ENCODE measurements at regions not wholly inside any gene's neighbourhood (a gene's known extent, or its start where the extent isn't known, plus 50 kb on each side); places are given as distances from the start of the nearest gene placed in this dataset.
"Not testable (repeated sequence)": the region's sequence is repeated elsewhere in the genome, so short reads cannot be mapped to it uniquely, and the experiment has no call there.

DNA sequence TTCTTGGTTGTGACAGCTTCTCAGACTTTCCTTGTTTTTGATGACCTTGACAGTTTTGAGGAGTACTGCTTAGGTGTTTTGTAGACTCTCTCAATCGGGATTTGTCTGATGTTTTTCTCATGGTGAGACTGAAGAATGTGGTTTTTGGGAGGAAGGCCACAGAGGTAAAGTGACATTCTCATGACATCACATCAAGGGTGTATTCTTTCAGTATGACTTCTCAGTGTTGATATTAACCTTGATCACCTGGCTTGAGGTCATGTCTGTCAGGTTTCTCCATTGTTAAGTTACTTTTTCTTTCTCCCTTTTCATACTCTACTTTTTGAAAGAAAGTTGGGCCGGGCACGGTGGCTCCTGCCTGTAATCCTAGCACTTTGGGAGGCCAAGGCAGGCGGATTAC is 269.9 kb downstream of the ZNF37A start:
- DNase-seq = not testable (repeated sequence)

DNA sequence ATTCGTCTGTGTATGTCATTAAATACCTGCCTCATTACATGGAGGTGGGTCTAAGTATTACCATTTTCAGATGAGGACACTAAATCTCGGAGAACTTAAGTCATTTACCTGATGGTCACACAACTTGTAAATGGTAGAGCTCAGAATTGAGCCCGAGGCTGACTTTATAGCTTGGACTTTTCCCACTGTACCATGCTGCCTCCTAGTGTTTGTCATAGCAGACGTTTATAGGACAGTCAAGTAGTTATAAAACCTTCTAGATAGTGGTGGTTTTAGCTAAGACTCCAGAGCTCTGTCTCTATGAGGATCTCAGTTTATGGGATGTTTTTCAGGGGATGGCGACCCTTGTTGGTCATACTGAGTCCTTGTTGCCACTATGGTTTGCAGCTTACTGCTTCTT is 271.8 kb downstream of the ZNF37A start:
- DNase-seq = peak; percentile 16

DNA sequence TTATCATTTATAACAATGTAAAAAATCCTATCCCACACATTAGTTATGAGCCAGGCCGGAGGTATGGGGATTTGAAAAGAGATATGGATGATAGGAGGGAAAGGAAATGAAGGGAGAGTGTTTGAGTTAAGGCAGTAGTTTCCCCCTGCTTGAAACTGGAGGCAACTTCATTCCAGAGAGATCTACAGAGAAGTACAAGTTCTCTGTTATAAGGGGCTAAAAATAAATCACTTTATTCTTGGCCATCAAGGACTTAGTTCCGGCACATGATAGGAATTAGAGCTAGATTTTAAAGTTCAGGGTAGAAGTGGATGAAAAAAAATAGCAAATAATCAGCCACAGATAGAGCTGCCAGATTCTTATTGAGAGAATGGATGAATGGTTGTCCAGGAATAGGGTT is 289.7 kb downstream of the ZNF37A start:
- DNase-seq = not testable (repeated sequence)

DNA sequence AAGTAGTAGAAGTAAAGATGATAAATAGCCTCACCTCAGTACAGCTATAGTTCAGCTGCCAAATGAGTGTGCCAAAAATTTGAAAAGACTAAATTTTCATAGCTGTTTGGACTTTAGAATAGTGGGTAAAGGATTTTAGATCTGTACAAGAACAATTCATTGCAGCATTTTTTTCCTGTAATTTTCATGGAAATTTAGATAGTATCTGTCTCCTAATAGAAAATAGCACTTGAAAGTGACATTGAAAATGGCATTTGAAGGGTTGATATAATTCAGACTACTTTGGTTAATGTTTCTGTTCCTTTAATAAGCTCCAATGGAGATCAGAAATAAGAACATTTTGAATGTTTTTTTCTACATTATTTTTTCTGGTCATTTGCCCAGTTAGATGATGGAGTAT is 292.7 kb downstream of the ZNF37A start:
- not testable (repeated sequence) for DNase-seq

DNA sequence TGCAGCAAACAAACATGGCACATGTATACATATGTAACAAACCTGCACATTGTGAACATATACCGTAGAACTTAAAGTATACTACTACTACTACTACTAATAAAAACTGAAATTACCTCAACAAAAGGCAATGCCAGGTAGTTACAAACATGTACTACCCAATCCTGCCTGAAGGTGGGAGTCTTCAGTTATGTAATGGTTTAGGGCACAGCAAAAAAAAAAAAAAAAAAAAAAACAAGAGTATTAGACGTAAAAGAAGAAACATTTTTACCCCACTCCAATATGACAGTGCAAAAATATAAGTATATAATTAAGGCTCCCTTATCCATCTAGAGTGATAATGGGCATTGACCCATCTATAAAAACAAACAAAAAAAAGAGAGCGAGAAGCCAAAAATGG is 296.6 kb downstream of the ZNF37A start:
- peak; percentile 1 for DNase-seq

DNA sequence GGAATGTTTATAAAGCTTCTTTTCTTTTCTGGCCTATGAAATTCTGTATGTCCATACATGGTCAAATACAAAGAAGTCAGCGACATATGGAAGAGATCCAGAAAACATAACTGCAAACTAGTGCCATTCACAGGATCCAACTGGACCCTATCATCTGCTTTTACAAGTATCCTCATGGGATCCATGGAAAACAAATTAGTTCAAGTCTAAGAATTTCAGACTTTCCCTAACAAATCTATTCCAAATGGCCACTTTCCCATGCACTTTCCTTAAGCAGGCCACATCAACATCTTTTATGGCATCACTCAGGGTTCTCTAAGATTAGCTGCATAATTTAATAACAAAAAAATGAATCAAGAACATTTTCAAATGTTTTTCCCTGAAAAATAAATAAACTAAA is 301.3 kb downstream of the ZNF37A start:
- DNase-seq = not testable (repeated sequence)

DNA sequence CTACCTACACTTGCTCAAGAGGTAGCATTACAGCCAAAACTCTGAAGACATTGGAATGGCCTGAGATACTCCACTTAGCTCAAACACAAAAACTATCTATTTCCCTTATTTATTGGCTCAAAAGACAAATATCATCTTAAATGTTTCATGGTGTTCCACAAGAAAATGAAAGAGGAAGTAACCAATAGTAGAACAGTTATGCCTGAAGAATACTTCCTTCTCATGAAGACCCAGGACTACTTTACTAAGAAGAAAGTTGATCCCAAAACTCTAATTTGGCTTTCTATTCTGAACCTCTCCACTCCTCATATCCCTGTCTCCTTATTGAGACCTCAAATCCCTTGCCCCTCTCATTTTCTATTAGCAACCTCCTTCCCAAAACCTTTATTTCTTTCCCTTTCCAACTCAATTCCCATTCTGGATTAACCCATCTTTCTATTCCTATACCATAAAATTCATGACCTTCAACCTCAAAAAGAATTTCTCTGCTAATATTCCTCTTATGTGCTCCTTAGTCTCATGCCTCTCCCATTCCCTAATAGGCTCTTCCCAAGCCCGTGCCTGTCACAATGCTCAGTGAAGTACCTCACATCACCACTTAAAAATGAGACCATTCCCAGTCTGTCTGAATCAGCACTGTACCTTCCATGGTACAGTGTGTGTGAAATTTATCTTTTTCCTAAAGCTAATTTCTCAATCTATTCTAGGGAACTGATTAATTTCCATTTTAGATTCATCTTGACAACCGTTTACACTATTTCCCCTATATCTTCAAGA is 302.2 kb downstream of the ZNF37A start:
- DNase-seq = peak; percentile 24

DNA sequence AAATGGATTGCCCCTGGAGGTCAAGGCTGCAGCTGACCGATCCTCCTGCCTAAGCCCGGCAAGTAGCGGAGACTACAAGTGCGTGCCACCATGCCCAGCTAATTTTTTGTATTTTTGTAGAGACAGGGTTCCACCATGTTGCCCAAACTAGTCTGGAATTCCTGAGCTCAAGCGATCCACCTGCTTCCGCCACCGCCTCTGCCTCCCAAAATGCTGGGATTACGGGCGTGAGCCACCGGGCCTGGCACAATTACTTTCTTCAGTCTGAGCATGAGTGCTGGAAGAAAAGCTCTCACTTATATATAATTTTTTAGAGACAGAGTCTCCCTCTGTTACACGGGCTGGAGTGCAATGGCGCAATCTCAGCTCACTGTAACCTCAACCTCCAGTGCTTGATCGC is 307.4 kb downstream of the ZNF37A start:
- not testable (repeated sequence) for DNase-seq

DNA sequence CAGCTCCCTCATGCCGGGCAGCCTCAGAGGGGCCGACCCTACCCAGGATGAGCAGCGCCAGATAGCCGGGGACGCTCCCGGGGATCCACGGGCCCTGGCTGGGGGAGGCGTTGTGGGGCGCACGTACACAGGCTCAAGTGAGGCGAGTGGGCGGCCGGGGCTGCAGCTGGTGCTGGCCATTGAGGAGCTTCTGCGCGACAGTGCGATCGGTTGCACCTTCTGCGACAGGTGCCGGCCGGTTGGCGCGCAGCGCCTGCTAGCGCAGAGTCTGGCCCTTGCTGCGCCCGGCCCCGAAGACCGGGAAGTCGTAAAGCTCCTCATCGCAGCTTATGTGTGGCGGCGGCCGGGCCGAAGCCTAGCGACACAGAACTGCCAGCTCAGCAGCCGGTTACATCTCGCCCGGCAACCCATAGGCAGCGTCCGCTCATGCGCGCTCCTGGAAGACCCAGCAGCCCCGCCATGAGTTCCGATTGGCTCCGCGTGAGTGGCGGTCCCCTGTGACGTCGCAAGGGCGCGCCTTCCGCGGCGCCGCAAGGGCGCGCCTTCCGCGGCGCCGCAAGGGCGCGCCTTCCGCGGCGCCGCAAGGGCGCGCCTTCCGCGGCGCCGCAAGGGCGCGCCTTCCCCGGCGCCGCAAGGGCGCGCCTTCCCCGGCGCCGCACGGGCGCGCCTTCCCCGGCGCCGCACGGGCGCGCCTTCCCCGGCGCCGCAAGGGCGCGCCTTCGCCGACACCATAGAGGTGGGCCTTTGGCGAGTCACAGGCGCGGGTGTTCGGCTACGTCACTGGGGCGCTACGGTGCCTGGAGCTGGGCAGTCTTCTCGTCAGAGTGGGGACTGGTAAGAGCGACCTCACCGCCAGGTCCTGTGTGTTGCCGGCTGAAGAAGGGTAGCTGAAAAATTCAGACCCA is 308.6 kb downstream of the ZNF37A start:
- DNase-seq = peak; percentile 96

DNA sequence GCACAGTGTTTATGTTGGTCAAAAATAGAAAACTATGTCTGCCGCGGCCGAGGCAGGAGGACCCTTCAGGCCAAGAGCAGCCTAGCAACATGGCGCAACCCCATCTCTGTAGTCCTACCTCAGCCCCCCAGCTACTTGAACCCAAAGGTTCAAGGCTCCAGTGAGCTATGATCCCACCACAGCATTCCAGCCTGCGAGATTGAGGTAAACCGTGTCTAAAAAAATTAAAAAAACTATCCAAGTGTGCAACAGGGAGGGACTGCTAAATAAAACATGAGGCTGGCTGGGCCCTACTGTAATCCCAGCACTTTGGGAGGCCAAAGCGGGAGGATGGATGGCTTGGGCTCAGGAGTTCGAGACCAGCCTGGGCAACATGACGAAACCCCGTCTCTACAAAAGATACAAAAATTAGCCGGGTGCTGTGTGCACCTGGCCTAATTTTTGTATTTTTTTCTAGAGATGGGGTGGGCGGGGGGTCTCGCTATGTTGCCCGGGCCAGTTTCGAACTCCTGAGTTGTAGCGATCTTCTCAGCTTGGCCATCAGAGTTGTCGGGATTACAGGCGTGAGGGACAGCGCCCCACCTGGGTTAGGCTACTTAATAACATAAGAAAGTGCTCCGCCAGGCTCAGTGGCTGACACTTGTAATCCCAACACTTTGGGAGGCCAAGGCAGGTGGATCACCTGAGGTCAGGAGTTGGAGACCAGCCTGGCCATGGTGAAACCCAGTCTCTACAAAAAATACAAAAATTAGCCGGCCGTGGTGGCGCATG is 309.4 kb downstream of the ZNF37A start:
- not testable (repeated sequence) for DNase-seq

DNA sequence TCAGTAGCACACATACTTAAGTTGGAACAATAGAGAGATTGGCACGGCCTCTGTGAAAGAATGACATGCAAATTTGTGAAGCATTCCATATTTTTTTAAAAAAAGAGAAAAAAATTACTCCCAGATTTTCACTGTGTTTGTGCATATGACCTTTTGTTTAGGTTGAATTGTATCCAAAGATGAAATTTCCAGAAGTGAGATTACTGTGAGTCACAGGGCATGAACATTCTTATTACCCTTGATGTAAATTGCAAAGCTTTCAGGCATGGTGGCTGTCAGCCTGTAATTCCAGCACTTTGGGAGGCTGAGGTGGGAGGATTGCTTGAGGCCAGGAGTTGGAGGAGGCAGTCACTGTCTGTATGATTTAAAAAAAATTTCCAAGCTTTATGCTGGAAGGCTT is 329.5 kb downstream of the ZNF37A start:
- DNase-seq = not testable (repeated sequence)

DNA sequence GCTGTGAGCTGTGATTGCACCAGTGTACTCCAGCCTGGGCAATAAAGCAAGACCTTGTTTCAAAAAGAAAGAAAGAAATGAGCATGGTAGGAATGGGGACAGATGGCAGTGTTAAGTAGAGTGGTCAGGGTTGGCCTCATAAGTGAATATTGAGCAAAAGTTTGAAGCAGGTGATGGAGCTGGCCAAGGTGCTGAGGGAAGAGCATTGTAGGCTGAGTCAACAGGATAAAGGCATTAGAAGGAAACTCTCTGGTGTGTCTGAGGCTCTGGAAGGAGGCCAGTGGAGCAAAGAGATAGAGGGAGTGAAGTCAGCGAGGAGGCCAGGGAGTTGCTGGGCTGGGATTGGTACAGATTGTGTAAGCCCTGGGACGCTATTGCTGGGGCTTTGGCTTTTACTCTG is 336.1 kb downstream of the ZNF37A start:
- DNase-seq = not testable (repeated sequence)

DNA sequence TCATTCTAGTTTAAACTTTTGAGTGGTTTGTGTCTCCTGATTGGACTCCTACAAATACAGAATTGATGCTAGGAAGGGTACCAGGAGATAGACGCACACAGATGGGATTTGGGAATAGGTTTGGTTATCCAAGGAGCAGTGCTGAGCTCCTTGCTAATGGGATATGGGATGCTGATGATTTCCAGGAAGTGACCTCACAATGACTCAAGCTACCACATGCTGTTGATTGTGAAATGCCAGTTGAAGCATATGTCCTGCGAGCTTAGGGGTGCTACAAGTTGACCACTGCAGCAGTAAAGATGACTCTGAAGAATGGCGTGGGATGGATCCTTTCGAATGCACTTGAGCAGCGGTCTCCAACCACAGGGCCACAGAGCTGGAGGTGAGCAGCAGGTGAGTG is 343.2 kb downstream of the ZNF37A start:
- DNase-seq = not testable (repeated sequence)

DNA sequence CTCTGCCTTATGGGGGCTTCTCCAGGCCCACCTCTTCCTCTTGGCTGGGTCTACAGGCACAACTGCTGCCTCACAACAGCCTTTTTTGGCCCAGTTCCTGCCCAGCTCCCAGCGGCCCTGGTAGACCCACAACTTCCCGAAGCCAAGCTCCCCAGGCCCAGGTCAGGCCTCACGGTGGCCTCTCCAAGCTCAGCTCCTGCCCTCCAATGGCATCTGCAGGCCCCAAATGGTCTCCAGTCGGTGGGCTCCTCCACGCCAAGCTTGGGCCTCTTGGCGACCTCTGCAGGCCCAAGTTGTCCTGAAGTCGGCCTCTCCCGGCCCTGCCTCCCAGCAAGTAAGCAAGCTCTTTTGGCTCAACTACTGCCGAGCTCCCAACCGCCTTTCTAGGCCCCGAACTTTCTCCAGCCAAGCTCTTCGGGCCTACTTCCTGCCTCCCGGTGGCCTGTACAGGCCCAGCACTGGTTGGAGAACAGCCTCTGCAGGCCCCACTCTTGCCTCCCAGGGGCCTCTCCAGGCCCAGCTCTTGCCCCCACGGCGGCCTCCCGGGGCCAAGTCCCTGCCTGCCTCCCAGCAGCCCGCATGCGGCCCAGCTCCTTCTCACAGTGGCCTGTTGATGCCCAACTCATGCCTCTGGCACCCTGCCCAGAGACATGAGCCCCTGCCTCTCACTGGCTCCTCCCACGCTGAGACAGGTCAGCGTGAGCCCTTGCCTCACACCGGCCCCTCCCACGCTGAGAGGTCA is 354.6 kb downstream of the ZNF37A start:
- DNase-seq = not testable (repeated sequence)

DNA sequence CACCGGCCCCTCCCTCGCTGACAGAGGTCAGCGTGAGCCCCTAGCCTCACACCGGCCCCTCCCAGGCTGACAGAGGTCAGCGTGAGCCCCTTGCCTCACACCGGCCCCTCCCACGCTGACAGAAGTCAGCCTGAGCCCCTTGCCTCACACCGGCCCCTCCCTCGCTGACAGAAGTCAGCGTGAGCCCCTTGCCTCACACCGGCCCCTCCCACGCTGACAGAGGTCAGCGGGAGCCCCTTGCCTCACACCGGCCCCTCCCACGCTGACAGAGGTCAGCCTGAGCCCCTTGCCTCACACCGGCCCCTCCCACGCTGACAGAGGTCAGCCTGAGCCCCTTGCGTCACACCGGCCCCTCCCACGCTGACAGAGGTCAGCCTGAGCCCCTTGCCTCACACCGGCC is 355.5 kb downstream of the ZNF37A start:
- DNase-seq = not testable (repeated sequence)

DNA sequence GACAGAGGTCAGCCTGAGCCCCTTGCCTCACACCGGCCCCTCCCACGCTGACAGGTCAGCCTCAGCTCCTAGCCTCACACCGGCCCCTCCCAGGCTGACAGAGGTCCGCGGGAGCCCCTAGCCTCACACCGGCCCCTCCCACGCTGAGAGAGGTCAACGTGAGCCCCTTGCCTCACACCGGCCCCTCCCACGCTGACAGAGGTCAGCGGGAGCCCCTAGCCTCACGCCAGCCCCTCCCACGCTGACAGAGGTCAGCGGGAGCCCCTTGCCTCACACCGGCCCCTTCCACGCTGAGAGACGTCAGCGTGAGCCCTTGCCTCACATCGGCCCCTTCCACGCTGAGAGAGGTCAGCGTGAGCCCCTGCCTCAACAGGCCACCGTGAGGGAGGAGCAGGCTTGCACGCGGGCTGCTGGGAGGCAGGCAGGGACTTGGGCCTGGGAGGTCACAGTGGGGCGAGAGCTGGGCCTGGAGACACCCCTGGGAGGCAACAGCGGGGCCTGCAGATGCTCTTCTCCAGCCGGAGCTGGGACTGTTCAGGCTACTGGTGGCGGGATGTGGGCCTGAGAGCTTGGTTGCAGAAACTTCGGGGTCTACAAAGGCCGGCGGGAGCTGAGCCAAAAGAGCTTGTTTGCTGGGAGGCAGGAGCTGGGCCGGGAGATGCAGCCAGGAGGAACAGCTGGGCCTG is 356.4 kb downstream of the ZNF37A start:
- not testable (repeated sequence) for DNase-seq

DNA sequence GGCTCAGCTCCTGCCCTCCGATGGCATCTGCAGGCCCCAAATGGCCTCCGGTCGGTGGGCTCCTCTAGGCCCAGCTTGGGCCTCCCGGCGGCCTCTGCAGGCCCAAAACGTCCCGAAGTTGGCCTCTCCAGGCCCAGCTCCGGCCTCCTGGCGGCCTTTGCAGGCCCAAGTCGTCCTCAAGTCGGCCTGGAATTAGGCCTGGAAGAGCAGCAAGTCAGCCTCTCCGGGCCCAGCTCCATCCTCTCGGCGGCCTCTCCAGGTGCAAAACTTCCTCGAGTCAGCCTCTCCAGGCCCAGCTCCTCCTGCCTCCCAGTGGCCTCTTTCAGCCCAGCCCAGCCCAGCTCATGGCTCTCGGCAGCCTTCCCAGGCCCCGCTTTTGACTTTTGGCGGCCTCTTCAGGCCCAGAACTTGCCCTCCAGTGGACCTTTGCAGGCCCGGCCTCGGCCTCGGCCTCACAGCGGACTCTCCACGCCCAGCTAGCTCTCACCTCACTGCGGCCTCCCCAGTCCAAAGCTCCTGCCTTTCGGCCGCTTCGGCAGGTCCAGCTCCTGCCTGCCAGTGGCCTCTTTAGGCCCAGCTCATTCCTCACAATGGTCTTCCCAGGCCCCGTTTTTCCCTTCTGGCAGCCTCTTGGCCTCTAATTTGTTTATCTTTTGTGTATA is 357.3 kb downstream of the ZNF37A start:
- DNase-seq = not testable (repeated sequence)
